Liver (tissue), 8 donors: ENCODE measurements at regions not wholly inside any gene's neighbourhood (a gene's known extent, or its start where the extent isn't known, plus 50 kb on each side); places are given as distances from the start of the nearest gene placed in this dataset.

Experiments
- DNase-seq: peaks from one replicate; pipeline ENCODE4 v3.0.0-alpha.2; 2017; ENCODE audit warnings: low spot score
- H3K27ac ChIP-seq, 2 donors: one replicate each; pipeline ENCODE4 v1.7.0; 2013; ENCODE audit warnings: inconsistent platforms in 2 of 2, low read length in 2 of 2, control low read depth in 1 of 2, low read depth in 1 of 2, mild to moderate bottlenecking in 1 of 2
- H3K27me3 ChIP-seq, 4 donors: one replicate each; pipeline versions ENCODE4 v1.6.1 to v1.7.0; 2013; ENCODE audit warnings: low read length in 3 of 4, inconsistent platforms in 1 of 4, mild to moderate bottlenecking in 1 of 4, moderate library complexity in 1 of 4; ENCODE audit not compliant: control insufficient read depth in 4 of 4, insufficient read depth in 4 of 4
- H3K36me3 ChIP-seq, 4 donors: one replicate each; pipeline versions ENCODE4 v1.6.1 to v1.7.0; 2013; ENCODE audit warnings: low read length in 3 of 4, mild to moderate bottlenecking in 3 of 4, low read depth in 1 of 4, moderate library complexity in 1 of 4; ENCODE audit not compliant: control insufficient read depth in 4 of 4, insufficient read depth in 3 of 4
- H3K4me1 ChIP-seq, 4 donors: one replicate each; pipeline versions ENCODE4 v1.6.1 to v1.7.0; 2013; ENCODE audit warnings: low read length in 3 of 4, mild to moderate bottlenecking in 3 of 4, moderate library complexity in 1 of 4; ENCODE audit not compliant: control insufficient read depth in 4 of 4, insufficient read depth in 4 of 4
- H3K4me3 ChIP-seq, 3 donors: one replicate each; pipeline versions ENCODE4 v1.6.1 to v1.7.0; 2013; ENCODE audit warnings: low read length in 3 of 3, control low read depth in 1 of 3, low read depth in 1 of 3, mild to moderate bottlenecking in 1 of 3
- H3K9ac ChIP-seq, 2 donors: one replicate each; pipeline ENCODE4 v1.7.0; 2013; ENCODE audit warnings: low read length in 2 of 2, mild to moderate bottlenecking in 2 of 2, moderate library complexity in 2 of 2, control low read depth in 1 of 2, low read depth in 1 of 2
- H3K9me3 ChIP-seq, 4 donors: one replicate each; pipeline versions ENCODE4 v1.6.1 to v1.7.0; 2013; ENCODE audit warnings: low read length in 3 of 4; ENCODE audit not compliant: control insufficient read depth in 4 of 4
- EGR1 ChIP-seq, 2 donors: IDR thresholded peaks; 2 replicates each; pipeline ENCODE4 v1.6.1; 2016 to 2018; ENCODE audit warnings: antibody characterized with exemption in 2 of 2, low read depth in 2 of 2
- FOXA2 ChIP-seq: IDR thresholded peaks from 2 replicates; pipeline ENCODE4 v1.6.1; 2016; ENCODE audit warnings: antibody characterized with exemption
- GABPA ChIP-seq, 2 donors: IDR thresholded peaks in 1 of 2; conservative IDR thresholded peaks in 1 of 2; 2 replicates each; pipeline ENCODE4 v1.6.1; 2016; ENCODE audit warnings: antibody characterized with exemption in 2 of 2, mild to moderate bottlenecking in 1 of 2, moderate library complexity in 1 of 2
- HNF4A ChIP-seq, 2 donors: conservative IDR thresholded peaks; 2 replicates each; pipeline ENCODE4 v1.6.1; 2016; ENCODE audit warnings: antibody characterized with exemption in 2 of 2, mild to moderate bottlenecking in 2 of 2
- HNF4G ChIP-seq: IDR thresholded peaks from 2 replicates; pipeline ENCODE4 v1.6.1; 2016; ENCODE audit warnings: antibody characterized with exemption
- JUND ChIP-seq, 2 donors: IDR thresholded peaks; 2 replicates each; pipeline ENCODE4 v1.6.1; 2016; ENCODE audit warnings: antibody characterized with exemption in 2 of 2
- NR2F2 ChIP-seq: IDR thresholded peaks from 2 replicates; pipeline ENCODE4 v1.6.1; 2016; ENCODE audit warnings: antibody characterized with exemption
- RAD21 ChIP-seq, 2 donors: IDR thresholded peaks; 2 replicates each; pipeline ENCODE4 v1.6.1; 2016; ENCODE audit warnings: antibody characterized with exemption in 2 of 2, mild to moderate bottlenecking in 2 of 2
- RXRA ChIP-seq, 2 donors: IDR thresholded peaks; 2 replicates each; pipeline ENCODE4 v1.6.1; 2017 to 2018; ENCODE audit warnings: antibody characterized with exemption in 2 of 2, mild to moderate bottlenecking in 1 of 2
- SP1 ChIP-seq: IDR thresholded peaks from 2 replicates; pipeline ENCODE4 v1.6.1; 2018; ENCODE audit warnings: antibody characterized with exemption, mild to moderate bottlenecking
- TAF1 ChIP-seq: conservative IDR thresholded peaks from 2 replicates; pipeline ENCODE4 v1.6.1; 2016; ENCODE audit warnings: antibody characterized with exemption, mild to moderate bottlenecking
- YY1 ChIP-seq: IDR thresholded peaks from 2 replicates; pipeline ENCODE4 v1.6.1; 2016; ENCODE audit warnings: antibody characterized with exemption, mild to moderate bottlenecking
- WGBS: extraction: QIAGEN DNeasy Blood & Tissue Kit; methylation state at CpG from one replicate; pipeline ENCODE4 v1.1.7; 2013; 5-methylcytosine and 5-hydroxymethylcytosine counted together
- TF ChIP-seq, protein P1 (sequence below): fragments of 150-350 bp; IDR thresholded peaks from 2 replicates; pipeline ENCODE4 v1.5.1; 2017; ENCODE audit warnings: improper control_type of control experiment, low read depth, low read length; ENCODE audit not compliant: missing input control
- TF ChIP-seq, protein P2 (sequence below): IDR thresholded peaks from 2 replicates; pipeline ENCODE4 v1.6.1; 2016; ENCODE audit warnings: antibody characterized with exemption, mild to moderate bottlenecking
- TF ChIP-seq, protein P3 (sequence below): IDR thresholded peaks from 2 replicates; pipeline ENCODE4 v1.6.1; 2016; ENCODE audit warnings: antibody characterized with exemption
- TF ChIP-seq, protein P4 (sequence below): IDR thresholded peaks from 2 replicates; pipeline ENCODE4 v1.6.1; 2016; ENCODE audit warnings: antibody characterized with exemption
- donor health status: healthy.
- donor health status: healthy.
- donor health status: healthy.
- donor health status: healthy.
- donor health status: healthy.

DNA sequence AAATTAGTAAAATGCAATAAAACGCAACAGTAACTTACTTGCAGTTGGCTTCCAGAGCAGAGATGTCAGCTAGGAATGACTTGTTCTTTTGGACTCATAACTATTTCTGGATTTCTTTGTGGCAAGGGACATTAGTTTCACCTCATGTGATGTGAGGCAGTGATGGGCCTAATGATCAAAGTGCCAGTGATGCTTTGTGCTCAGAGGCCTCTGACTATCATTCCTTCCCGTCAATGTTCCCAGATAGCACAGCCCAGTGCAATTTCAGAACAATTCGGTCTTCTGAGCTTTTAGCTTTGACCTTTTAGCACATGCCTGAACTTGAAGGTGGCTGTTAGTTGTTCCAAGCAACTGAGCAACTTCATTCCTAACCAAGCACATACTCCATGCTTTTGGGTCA is 596.8 kb downstream of the TFAP2B start (continued):
- TF ChIP-seq, protein P1, sequence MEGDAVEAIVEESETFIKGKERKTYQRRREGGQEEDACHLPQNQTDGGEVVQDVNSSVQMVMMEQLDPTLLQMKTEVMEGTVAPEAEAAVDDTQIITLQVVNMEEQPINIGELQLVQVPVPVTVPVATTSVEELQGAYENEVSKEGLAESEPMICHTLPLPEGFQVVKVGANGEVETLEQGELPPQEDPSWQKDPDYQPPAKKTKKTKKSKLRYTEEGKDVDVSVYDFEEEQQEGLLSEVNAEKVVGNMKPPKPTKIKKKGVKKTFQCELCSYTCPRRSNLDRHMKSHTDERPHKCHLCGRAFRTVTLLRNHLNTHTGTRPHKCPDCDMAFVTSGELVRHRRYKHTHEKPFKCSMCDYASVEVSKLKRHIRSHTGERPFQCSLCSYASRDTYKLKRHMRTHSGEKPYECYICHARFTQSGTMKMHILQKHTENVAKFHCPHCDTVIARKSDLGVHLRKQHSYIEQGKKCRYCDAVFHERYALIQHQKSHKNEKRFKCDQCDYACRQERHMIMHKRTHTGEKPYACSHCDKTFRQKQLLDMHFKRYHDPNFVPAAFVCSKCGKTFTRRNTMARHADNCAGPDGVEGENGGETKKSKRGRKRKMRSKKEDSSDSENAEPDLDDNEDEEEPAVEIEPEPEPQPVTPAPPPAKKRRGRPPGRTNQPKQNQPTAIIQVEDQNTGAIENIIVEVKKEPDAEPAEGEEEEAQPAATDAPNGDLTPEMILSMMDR: no peak
- TF ChIP-seq EGR1 (IDR thresholded peaks at IDR 0.05; ENCODE audit: low read depth in 2 of 2) (no peak), HNF4G (no peak), HNF4A (conservative IDR thresholded peaks at IDR 0.05) (no peak), RXRA (IDR thresholded peaks at IDR 0.05) (no peak), FOXA2 (no peak), GABPA (IDR thresholded peaks at IDR 0.05 in 1 of 2, conservative IDR thresholded peaks at IDR 0.05 in 1 of 2) (no peak), SP1 (no peak)

DNA sequence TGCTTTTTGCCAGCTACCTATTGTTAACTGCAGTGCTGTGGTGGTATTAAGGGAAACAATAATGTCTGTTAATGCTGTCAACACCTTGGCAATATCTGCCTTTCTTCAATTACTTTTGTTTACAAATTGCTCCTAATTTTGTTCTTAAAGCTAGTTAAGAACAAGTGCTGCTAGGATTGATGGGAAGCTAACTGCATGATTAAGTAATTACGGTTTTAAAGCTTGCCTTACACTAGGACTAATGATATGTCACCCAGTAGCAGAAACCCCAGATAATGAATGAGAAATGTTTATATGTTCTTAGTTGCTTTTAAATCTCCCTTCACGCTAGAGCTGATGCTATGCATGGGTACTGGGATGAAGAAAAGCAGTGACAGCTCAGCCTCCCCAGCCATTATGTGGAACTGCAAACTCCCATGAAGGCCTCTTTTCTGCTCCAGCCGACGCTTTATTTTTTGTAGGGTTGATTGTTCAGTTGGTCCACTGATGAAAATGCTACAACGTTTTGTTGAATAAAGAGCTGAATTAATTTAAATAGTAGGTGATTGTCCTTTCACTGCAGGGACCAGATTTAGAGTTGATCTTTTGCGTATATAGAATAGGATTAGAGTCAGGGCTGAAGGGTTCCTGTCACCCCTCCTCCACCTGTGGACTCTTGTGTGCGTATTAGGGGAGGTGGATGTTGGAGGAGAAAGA is 610.5 kb downstream of the TFAP2B start:
- no peak for DNase-seq
- WGBS: 75% methylated on average over 7 of the region's 7 CpGs

More for the DNA sequence above, 610.5 kb downstream of the TFAP2B start:
- Histone ChIP-seq H3K27me3 (no peaks in the 10 kb centered on the region), H3K9ac (no peak overlapping the region), H3K9me3 (no peaks in the 10 kb centered on the region), H3K4me3 (no peak overlapping the region), H3K27ac (no peak overlapping the region), H3K4me1 (no peaks in the 10 kb centered on the region), H3K36me3 (no peaks in the 10 kb centered on the region)
- TF ChIP-seq HNF4A (conservative IDR thresholded peaks at IDR 0.05) (no peak), GABPA (IDR thresholded peaks at IDR 0.05 in 1 of 2, conservative IDR thresholded peaks at IDR 0.05 in 1 of 2) (no peak), SP1 (no peak), RAD21 (IDR thresholded peaks at IDR 0.05) (no peak), EGR1 (IDR thresholded peaks at IDR 0.05; ENCODE audit: low read depth in 2 of 2) (no peak), RXRA (IDR thresholded peaks at IDR 0.05) (no peak), YY1 (no peak), TAF1 (no peak), FOXA2 (no peak), HNF4G (no peak), NR2F2 (no peak), JUND (IDR thresholded peaks at IDR 0.05) (no peak)
- TF ChIP-seq, protein P2, sequence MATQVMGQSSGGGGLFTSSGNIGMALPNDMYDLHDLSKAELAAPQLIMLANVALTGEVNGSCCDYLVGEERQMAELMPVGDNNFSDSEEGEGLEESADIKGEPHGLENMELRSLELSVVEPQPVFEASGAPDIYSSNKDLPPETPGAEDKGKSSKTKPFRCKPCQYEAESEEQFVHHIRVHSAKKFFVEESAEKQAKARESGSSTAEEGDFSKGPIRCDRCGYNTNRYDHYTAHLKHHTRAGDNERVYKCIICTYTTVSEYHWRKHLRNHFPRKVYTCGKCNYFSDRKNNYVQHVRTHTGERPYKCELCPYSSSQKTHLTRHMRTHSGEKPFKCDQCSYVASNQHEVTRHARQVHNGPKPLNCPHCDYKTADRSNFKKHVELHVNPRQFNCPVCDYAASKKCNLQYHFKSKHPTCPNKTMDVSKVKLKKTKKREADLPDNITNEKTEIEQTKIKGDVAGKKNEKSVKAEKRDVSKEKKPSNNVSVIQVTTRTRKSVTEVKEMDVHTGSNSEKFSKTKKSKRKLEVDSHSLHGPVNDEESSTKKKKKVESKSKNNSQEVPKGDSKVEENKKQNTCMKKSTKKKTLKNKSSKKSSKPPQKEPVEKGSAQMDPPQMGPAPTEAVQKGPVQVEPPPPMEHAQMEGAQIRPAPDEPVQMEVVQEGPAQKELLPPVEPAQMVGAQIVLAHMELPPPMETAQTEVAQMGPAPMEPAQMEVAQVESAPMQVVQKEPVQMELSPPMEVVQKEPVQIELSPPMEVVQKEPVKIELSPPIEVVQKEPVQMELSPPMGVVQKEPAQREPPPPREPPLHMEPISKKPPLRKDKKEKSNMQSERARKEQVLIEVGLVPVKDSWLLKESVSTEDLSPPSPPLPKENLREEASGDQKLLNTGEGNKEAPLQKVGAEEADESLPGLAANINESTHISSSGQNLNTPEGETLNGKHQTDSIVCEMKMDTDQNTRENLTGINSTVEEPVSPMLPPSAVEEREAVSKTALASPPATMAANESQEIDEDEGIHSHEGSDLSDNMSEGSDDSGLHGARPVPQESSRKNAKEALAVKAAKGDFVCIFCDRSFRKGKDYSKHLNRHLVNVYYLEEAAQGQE: no peak
- TF ChIP-seq, protein P3, sequence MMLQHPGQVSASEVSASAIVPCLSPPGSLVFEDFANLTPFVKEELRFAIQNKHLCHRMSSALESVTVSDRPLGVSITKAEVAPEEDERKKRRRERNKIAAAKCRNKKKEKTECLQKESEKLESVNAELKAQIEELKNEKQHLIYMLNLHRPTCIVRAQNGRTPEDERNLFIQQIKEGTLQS: no peak
- TF ChIP-seq, protein P4, sequence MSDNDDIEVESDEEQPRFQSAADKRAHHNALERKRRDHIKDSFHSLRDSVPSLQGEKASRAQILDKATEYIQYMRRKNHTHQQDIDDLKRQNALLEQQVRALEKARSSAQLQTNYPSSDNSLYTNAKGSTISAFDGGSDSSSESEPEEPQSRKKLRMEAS: no peak
- TF ChIP-seq, protein P1: no peak
